Dendritic cell treated with granulocyte-macrophage colony-stimulating factor and Interleukin-4, amounts not matched to agents 40 ng/mL and 50 ng/mL, for 4 days (primary cell): ENCODE measurements at regions not wholly inside any gene's neighbourhood (a gene's known extent, or its start where the extent isn't known, plus 50 kb on each side); places are given as distances from the start of the nearest gene placed in this dataset.

Experiments
- H3K27ac Mint-ChIP-seq: one replicate; pipeline ENCODE4 v1.8.0; 2022; ENCODE audit warnings: mild to moderate bottlenecking, mixed read lengths
- H3K27me3 Mint-ChIP-seq: one replicate; pipeline ENCODE4 v1.8.0; 2022; ENCODE audit warnings: mild to moderate bottlenecking, mixed read lengths
- H3K36me3 Mint-ChIP-seq: one replicate; pipeline ENCODE4 v1.8.0; 2022; ENCODE audit warnings: low read depth, mixed read lengths
- H3K4me1 Mint-ChIP-seq: one replicate; pipeline ENCODE4 v1.8.0; 2022; ENCODE audit warnings: low read depth, mixed read lengths
- H3K4me3 Mint-ChIP-seq: one replicate; pipeline ENCODE4 v1.8.0; 2022; ENCODE audit warnings: mild to moderate bottlenecking, moderate library complexity, mixed read lengths
- H3K9me3 Mint-ChIP-seq: one replicate; pipeline ENCODE4 v1.8.0; 2022; ENCODE audit warnings: mixed read lengths
- intact Hi-C: fragments of 100-400 bp; cut with micrococcal nuclease; formaldehyde crosslinking; loops from one replicate; pipeline ENCODE4 v1.15.0; 2022

DNA sequence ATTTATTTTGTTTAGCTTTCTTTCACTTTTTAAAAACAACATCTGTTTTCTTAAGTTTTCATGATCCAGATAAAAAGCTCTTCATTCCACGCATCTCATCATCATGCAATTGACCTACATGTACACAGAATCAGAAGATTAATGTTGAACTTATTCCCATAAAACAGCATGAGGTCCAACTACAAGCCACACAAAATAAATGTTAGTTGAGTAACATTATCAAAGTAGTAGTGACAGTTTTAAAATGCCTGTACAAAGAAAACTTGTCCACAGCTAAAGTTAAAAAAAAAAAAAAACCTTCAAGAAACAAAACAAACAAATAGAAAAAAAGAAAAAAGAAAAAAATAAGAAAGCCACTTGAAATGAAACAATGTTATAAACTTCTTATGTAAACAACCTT lies 846.3 kb downstream of the TLE1 start:
- no peaks in the 10 kb centered on the region for H3K36me3 Mint-ChIP-seq
- no peaks in the 10 kb centered on the region for H3K27me3 Mint-ChIP-seq
- H3K4me3 Mint-ChIP-seq = no peak overlapping the region
- H3K9me3 Mint-ChIP-seq = peaks cover 28% of the 10 kb centered on the region
- no peak overlapping the region for H3K27ac Mint-ChIP-seq
- H3K4me1 Mint-ChIP-seq = no peaks in the 10 kb centered on the region
- intact Hi-C loops = no loop called here

DNA sequence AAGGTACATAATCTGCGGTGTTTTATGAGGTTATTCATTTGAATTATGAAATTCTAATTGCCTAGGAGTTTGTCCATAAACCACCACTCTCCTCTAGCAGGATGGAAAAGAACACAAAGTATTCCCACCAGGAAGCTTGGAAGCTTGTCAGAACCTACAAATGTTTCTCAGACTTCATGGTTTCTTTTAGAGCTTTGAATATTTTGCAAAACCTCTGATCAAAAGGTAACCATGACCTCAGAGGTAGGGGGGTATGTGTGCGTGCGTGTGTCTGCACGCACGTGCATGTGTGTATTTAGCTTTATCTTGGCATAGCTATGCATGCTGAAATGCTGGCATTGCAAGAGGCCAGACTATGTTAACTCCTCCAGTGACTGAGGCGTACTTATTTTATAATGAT lies 847.0 kb downstream of the TLE1 start:
- H3K4me1 Mint-ChIP-seq = no peaks in the 10 kb centered on the region
- intact Hi-C loops = no loop called here
- H3K36me3 Mint-ChIP-seq = no peaks in the 10 kb centered on the region
- H3K9me3 Mint-ChIP-seq = peaks cover 30% of the 10 kb centered on the region
- H3K27me3 Mint-ChIP-seq = no peaks in the 10 kb centered on the region
- H3K4me3 Mint-ChIP-seq = no peak overlapping the region
- no peak overlapping the region for H3K27ac Mint-ChIP-seq

DNA sequence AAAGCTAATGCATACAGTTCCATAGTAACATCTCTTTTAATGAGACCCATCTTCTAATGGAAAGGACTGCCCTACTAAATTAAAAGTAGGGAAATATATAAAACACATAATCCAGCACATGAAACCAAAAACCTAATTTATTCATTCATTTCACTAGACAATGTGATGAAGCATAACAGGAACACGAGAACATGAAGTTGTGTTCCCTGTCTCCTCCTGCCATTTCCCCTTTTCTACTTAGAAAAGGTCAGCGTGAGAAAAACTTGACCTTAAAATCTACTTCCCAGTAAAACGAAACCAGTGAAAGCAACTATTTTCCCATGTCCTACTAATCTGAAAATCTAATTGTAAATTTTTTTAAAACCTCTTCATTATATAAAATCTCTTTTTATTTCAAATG lies 847.5 kb downstream of the TLE1 start:
- H3K4me1 Mint-ChIP-seq = no peaks in the 10 kb centered on the region
- intact Hi-C loops = no loop called here
- H3K27me3 Mint-ChIP-seq = no peaks in the 10 kb centered on the region
- peaks cover 30% of the 10 kb centered on the region for H3K9me3 Mint-ChIP-seq
- no peak overlapping the region for H3K4me3 Mint-ChIP-seq
- H3K36me3 Mint-ChIP-seq = no peaks in the 10 kb centered on the region
- no peak overlapping the region for H3K27ac Mint-ChIP-seq

DNA sequence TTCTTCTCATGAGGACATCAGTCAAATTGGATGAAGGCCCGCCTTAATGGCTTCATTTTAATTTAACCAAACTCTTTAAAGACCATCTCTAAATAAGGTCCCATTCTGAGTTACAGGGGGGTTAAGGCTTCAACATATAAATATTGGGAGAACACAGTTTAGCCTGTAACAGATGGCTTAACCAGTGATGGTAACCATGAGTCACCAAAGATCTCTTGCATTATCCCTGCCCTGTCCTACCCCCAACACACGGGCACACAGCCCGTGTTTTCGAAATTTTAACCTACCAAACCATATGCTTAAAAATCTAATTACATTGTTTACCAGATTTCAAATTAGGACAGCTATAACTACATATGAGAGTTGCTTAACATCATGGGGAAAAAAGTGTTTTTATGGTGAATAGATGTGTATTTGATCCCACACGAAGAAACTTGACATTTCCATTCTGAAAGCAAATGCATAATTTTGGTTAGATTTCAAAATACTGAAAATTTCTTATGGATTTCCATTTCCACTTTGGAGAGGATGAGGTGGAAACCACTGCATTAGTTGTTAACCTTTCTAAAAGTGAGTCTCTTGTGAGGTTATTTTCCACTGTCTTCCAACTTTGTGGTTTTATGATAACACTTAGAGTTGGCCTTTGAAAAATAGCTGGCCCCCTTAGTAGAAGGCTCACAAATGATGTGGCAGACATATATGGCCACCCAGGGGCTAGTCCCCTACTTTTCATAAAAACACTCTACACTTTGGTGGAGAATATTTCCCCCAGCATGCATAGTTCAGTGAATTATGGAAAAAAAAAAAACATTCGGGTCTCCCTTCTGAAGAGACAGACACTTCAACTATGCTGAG lies 849.3 kb downstream of the TLE1 start:
- intact Hi-C loops = no loop called here
- Mint-ChIP-seq H3K9me3 (peaks cover 18% of the 10 kb centered on the region), H3K27ac (no peak overlapping the region), H3K36me3 (no peaks in the 10 kb centered on the region), H3K4me3 (no peak overlapping the region), H3K27me3 (no peaks in the 10 kb centered on the region), H3K4me1 (no peaks in the 10 kb centered on the region)

DNA sequence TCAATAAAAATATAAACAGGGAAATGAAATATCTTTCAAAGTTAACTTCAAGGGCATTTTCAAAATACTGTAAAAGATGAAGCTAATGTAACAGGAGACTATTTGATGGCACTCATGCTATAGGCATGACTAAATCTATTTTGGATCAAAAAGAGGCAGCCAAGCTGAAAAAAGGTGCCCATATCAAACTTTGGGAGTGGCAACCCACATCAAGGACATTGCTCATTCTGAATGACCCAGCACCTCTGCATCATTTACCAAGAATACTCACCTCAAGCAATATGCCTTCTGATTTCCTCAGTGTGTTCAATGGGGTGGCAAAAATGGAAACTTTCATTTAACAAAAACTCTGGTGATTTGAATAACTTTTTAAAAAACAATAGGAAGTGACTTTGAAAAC lies 853.3 kb downstream of the TLE1 start:
- Mint-ChIP-seq H3K4me1 (no peaks in the 10 kb centered on the region), H3K36me3 (no peaks in the 10 kb centered on the region), H3K9me3 (peaks cover 27% of the 10 kb centered on the region), H3K27me3 (no peaks in the 10 kb centered on the region), H3K27ac (no peak overlapping the region), H3K4me3 (no peak overlapping the region)
- intact Hi-C loops = no loop called here

DNA sequence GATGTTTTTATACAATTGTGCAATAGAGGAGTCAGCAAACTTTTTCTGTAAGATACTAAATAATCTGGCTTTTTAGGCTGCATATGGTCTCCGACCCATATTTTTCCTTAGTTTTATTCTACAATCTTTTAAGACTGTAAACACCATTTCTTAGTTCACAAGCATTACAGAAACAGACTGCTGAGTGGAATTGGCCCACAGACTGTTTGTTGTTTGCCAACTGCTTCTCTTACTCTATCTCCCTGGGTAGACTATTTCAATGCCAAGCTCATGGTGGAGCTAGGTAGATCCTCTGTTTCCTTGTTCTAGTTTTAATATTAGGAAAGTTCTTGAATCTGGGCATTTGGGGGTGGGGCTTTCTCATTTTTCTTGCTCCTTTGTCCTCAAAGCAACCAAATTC lies 857.6 kb downstream of the TLE1 start:
- intact Hi-C loops = no loop called here
- Mint-ChIP-seq H3K9me3 (peaks cover 27% of the 10 kb centered on the region), H3K27me3 (no peaks in the 10 kb centered on the region), H3K4me3 (no peak overlapping the region), H3K27ac (no peak overlapping the region), H3K36me3 (no peaks in the 10 kb centered on the region), H3K4me1 (no peaks in the 10 kb centered on the region)

DNA sequence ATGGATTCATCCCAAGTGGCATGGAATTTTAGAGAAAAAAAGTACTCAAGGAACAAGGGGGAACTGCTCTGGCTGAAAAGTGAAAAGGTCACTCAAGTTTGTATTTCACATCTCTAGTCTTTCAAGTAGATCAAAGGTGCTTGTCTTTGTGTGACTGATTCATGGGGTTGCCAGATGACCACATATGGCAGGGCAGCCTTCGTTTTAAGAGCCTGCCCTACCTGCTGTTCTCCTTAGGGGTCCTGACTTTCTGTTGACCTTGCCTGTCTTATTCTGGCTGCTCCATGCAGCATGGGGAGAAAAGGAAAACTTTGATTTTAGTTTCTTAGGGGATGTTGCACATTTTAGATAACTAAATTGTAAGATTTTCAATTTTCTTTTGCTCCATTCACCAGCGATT lies 877.7 kb downstream of the TLE1 start:
- H3K9me3 Mint-ChIP-seq = peaks cover 5% of the 10 kb centered on the region

DNA sequence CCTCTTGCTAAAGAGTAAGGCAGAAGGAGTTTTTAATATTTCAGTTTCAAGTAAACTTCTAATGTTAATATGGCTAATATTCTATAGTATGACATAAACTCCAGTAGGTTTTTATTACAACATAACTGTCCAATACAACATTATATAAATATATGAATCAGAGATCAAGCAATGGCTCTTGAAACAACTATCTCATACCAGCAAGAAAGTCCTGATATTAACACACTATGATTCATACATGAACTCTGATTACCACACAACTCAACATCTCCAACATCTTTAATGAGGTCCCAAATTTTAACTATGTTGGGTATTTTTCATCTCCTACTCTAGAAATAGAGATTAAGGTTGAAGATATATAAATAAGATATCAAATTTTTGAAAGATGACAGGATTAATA lies 878.3 kb downstream of the TLE1 start:
- Mint-ChIP-seq H3K27me3 (no peaks in the 10 kb centered on the region), H3K4me1 (no peaks in the 10 kb centered on the region), H3K36me3 (no peaks in the 10 kb centered on the region), H3K4me3 (no peak overlapping the region), H3K9me3 (no peaks in the 10 kb centered on the region), H3K27ac (no peak overlapping the region)
- intact Hi-C loops = no loop called here

More for the DNA sequence above, 877.7 kb downstream of the TLE1 start:
- Mint-ChIP-seq H3K27ac (no peak overlapping the region), H3K4me1 (no peaks in the 10 kb centered on the region), H3K36me3 (no peaks in the 10 kb centered on the region), H3K27me3 (no peaks in the 10 kb centered on the region), H3K4me3 (no peak overlapping the region)
- intact Hi-C loops = no loop called here

DNA sequence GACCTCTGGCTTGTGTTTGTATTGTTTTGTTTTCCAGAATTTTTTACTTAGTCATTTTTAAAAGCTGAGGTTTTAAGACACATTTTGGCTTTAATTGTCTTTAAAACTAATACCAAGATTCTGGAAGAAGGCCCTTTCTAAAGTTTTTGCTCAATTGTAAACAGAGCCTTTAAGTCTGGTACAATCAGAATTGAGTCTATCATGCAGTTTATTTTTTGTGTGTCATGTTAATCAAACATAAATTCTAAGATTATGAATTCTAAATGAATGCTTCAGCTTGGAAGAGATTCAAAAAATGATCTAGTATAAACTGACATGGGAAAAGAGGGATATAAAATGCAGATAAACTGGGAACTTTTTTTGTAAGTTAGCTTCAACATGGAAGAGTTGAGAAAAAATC lies 882.7 kb downstream of the TLE1 start:
- Mint-ChIP-seq H3K9me3 (no peaks in the 10 kb centered on the region), H3K4me1 (no peaks in the 10 kb centered on the region), H3K36me3 (no peaks in the 10 kb centered on the region), H3K27me3 (no peaks in the 10 kb centered on the region), H3K4me3 (no peak overlapping the region), H3K27ac (no peak overlapping the region)
- intact Hi-C loops = no loop called here

DNA sequence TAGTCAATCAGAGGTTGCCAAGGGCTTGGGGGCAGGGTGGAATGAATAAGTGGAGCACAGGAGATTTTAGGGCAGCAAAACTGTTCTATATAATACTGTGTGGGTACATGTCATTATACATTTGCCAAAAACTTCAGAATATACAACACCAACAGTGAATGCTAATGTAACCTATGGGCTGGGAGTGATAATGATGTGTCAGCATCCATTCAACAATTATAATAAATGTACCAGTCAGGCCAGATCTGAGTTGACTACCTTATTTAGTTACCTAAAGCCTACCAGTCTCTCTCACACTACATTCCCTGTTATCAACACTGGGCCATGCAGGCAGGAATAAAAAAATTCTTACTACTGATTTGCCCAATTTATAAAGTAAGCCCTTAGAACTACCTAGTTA lies 884.5 kb downstream of the TLE1 start:
- Mint-ChIP-seq H3K36me3 (no peaks in the 10 kb centered on the region), H3K4me3 (no peak overlapping the region), H3K27me3 (no peaks in the 10 kb centered on the region), H3K4me1 (no peaks in the 10 kb centered on the region), H3K9me3 (peaks cover 11% of the 10 kb centered on the region), H3K27ac (no peak overlapping the region)
- intact Hi-C loops = no loop called here

DNA sequence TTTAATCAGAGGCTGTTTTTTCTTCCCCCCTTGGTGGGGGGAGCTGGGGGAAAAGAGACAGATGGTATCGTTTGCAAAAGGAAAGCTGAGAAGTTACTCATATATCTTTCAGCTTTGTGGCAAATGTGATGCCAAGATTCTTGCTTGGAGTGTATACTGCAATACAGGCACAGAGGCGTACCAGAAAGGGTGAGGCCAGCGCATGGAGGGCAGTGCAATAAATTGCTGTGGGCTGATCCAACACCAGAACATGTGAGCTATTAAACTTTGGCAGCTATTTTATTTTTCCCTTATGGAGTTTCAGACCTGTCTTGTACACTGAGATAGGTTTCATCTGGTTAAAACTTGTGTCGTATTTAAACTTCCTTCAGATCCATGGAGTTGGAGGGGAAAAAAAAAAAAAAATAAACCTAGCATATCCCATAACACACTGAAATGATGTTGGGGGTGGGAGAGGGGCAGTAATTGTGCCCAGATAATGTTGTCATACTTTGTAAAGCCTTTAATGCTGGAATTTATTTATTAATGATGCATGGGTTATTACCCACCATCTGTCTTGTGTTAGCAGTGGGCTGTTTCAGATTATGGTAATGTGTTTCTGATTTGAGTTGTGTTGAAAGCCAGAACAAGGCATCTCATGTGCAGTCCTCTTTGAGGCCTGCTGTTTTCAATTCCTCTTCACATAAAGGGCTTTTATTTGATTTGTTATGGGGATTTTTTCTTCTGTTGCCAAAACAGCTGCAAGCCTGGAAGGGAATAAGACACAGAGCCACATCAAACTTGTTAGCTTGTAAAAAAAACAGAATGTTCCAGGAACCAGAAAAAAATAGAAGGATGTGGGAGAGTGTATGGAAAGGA lies 891.3 kb downstream of the TLE1 start:
- peaks cover 28% of the 10 kb centered on the region for H3K9me3 Mint-ChIP-seq
- H3K27me3 Mint-ChIP-seq = no peaks in the 10 kb centered on the region
- intact Hi-C loops = no loop called here
- no peaks in the 10 kb centered on the region for H3K36me3 Mint-ChIP-seq
- no peak overlapping the region for H3K4me3 Mint-ChIP-seq
- no peaks in the 10 kb centered on the region for H3K4me1 Mint-ChIP-seq
- H3K27ac Mint-ChIP-seq = no peak overlapping the region

DNA sequence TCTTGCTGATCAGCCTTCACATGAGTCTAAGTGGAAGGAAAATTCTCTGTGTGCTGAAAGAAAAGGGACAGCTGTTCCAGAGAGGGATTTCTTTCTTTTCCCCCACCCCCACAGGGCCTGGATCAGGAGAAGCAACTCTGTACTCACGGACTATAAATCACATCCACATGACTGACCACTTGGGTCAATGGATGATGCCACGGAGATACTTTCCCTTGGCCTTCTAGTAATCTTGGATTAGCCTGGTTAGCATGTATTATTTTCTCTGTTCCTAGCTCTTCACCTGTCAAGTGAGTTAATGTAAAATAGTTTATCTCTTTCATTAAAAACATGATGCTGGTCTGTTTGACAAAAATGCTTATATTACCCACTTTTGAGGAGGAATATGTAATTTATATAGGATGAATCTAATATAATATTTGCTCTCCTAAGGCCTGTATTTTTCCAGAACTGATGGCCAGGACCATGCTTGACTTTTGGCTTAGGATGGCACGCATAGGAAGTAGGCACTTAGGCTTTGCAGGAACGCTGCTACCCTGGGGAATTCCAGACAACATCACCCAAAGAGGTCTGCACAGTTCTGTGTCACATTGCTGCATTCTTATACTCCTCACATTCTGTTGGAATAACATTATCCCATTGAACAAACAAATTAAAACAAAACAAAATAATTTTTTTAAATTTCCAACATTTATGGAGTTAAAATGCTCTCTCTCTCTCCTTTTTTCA lies 892.1 kb downstream of the TLE1 start:
- intact Hi-C loops = no loop called here
- Mint-ChIP-seq H3K4me1 (no peaks in the 10 kb centered on the region), H3K4me3 (no peak overlapping the region), H3K27me3 (no peaks in the 10 kb centered on the region), H3K27ac (no peak overlapping the region), H3K36me3 (no peaks in the 10 kb centered on the region), H3K9me3 (peaks cover 28% of the 10 kb centered on the region)

DNA sequence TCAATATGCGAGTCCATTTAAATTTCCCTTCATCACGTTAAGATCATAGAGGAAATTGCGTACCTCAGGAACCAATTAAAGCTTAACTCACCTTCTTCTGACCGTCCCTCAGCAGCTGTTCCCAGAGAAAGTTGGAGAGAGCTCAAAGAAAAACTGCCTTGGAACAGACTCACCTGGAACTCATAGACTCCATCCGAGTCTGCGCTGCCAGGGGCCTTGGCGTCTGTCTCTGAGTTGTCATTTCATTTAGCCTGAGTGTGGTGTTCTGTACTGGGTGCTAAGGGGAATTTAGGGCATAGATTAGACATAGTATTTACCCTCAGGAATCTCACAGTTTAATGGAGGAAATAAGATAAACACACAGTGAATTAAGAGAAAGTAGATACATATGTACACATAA lies 892.7 kb downstream of the TLE1 start:
- no peak overlapping the region for H3K4me3 Mint-ChIP-seq
- H3K27me3 Mint-ChIP-seq = no peaks in the 10 kb centered on the region
- H3K9me3 Mint-ChIP-seq = peaks cover 28% of the 10 kb centered on the region
- no peaks in the 10 kb centered on the region for H3K4me1 Mint-ChIP-seq
- H3K27ac Mint-ChIP-seq = no peak overlapping the region
- H3K36me3 Mint-ChIP-seq = no peaks in the 10 kb centered on the region
- intact Hi-C loops = no loop called here

DNA sequence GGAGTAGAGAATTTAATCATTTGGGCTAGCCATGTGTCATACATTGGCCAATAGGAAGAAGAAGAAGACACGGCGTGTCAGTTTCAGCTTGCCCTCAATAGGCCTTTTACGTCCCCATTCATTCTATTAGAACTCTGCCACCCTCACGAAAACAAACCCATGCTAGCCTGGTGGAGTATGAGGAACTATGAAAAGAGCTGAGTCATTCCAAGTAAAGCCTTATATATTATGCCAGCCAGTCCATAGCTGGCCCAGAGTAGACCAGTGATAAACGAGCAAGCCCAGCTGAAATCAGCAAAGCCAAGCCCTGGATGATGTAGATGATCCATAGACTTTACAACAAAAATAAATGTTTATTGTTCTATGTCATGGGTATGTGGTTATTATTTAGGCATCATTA lies 895.1 kb downstream of the TLE1 start:
- intact Hi-C loops = no loop called here
- Mint-ChIP-seq H3K9me3 (peaks cover 17% of the 10 kb centered on the region), H3K36me3 (no peaks in the 10 kb centered on the region), H3K4me3 (no peak overlapping the region), H3K27me3 (no peaks in the 10 kb centered on the region), H3K4me1 (no peaks in the 10 kb centered on the region), H3K27ac (no peak overlapping the region)
